Gastrocnemius medialis (tissue), 4 donors: ENCODE measurements at regions not wholly inside any gene's neighbourhood (a gene's known extent, or its start where the extent isn't known, plus 50 kb on each side); places are given as distances from the start of the nearest gene placed in this dataset.

Experiments used
- POLR2A ChIP-seq, 2 donors: fragments of 450-650 bp; IDR thresholded peaks; one replicate each; pipeline ENCODE4 v1.6.1; 2017; ENCODE audit warnings: antibody characterized with exemption in 2 of 2, mild to moderate bottlenecking in 2 of 2, moderate library complexity in 2 of 2
- TF ChIP-seq, protein P1 (sequence below), 5 experiments: fragments of 450-650 bp in 3 of 5; fragments of 200-600 bp in 2 of 5; sonication (generic) in 2 of 5; IDR thresholded peaks in 4 of 5; conservative IDR thresholded peaks in 1 of 5; 1 replicate in 4 of 5; 2 replicates in 1 of 5; pipeline ENCODE4 v1.5.1; 2016 to 2019; ENCODE audit warnings: antibody characterized with exemption in 5 of 5, mild to moderate bottlenecking in 3 of 5, moderate library complexity in 3 of 5

DNA sequence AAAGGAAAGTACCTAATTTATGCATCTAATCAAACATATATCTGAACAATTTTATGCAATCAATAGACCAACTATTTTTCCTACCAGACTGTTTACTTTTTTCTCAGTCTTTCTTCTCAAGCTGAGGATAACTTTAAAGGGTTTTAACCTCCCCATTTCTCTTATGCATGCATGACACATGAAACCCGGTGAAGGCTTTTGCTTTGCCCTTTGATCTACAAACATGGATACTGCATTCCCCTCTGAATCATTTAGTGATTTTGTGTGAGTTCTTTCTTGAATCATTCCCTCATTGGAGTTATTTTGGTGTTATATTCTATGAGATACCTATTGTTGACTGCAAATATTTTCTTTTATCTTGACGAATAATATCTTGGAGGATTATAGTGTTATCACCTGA is 931.9 kb upstream of the CNTNAP5 start:
- TF ChIP-seq, protein P1, sequence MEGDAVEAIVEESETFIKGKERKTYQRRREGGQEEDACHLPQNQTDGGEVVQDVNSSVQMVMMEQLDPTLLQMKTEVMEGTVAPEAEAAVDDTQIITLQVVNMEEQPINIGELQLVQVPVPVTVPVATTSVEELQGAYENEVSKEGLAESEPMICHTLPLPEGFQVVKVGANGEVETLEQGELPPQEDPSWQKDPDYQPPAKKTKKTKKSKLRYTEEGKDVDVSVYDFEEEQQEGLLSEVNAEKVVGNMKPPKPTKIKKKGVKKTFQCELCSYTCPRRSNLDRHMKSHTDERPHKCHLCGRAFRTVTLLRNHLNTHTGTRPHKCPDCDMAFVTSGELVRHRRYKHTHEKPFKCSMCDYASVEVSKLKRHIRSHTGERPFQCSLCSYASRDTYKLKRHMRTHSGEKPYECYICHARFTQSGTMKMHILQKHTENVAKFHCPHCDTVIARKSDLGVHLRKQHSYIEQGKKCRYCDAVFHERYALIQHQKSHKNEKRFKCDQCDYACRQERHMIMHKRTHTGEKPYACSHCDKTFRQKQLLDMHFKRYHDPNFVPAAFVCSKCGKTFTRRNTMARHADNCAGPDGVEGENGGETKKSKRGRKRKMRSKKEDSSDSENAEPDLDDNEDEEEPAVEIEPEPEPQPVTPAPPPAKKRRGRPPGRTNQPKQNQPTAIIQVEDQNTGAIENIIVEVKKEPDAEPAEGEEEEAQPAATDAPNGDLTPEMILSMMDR (IDR thresholded peaks at IDR 0.05 in 4 of 5, conservative IDR thresholded peaks at IDR 0.05 in 1 of 5), result no peak
- no peak for TF ChIP-seq POLR2A (IDR thresholded peaks at IDR 0.05)
